GM19025 (cell line): ENCODE measurements at regions not wholly inside any gene's neighbourhood (a gene's known extent, or its start where the extent isn't known, plus 50 kb on each side); places are given as distances from the start of the nearest gene placed in this dataset.
"Not testable (repeated sequence)": the region's sequence is repeated elsewhere in the genome, so short reads cannot be mapped to it uniquely, and the experiment has no call there.

ENCODE experiments used
- ATAC-seq: cut with Tn5 transposase; IDR thresholded peaks from one replicate; pipeline ENCODE4 v1.9.1; 2021; ENCODE audit warnings: mild to moderate bottlenecking, low read depth, moderate library complexity; ENCODE audit not compliant: unreplicated experiment

GRCh38 chr5:167096816-167097215, 1194.6 kb upstream of the WWC1 start:
- no peak for ATAC-seq

- ATAC-seq, result no peak
These were observed 1187.1 kb upstream of the WWC1 start for GRCh38 chr5:167104351-167104750.

GRCh38 chr5:167105941-167106340, 1185.5 kb upstream of the WWC1 start:
- no peak for ATAC-seq

- no peak for ATAC-seq
These were observed 1183.8 kb upstream of the WWC1 start for GRCh38 chr5:167107684-167108083.

GRCh38 chr5:167108266-167108665, 1183.2 kb upstream of the WWC1 start:
- not testable (repeated sequence) for ATAC-seq

GRCh38 chr5:167112556-167112955, 1178.9 kb upstream of the WWC1 start:
- ATAC-seq, result no peak

GRCh38 chr5:167122267-167122666, 1169.2 kb upstream of the WWC1 start:
- no peak for ATAC-seq

- no peak for ATAC-seq
These were observed 1168.3 kb upstream of the WWC1 start for GRCh38 chr5:167123126-167123525.

- ATAC-seq, result no peak
These were observed 1162.9 kb upstream of the WWC1 start for GRCh38 chr5:167128581-167128980.

- no peak for ATAC-seq
These were observed 1150.7 kb upstream of the WWC1 start for GRCh38 chr5:167140548-167141291.

- ATAC-seq, result no peak
These were observed 1147.7 kb upstream of the WWC1 start for GRCh38 chr5:167143716-167144115.

- no peak for ATAC-seq
These were observed 1145.6 kb upstream of the WWC1 start for GRCh38 chr5:167145841-167146240.

GRCh38 chr5:167147879-167148278, 1143.6 kb upstream of the WWC1 start:
- no peak for ATAC-seq

- ATAC-seq, result no peak
These were observed 1140.8 kb upstream of the WWC1 start for GRCh38 chr5:167150661-167151060.

GRCh38 chr5:167152561-167152960, 1138.9 kb upstream of the WWC1 start:
- no peak for ATAC-seq

GRCh38 chr5:167155387-167156005, 1135.9 kb upstream of the WWC1 start:
- ATAC-seq, result no peak

GRCh38 chr5:167156446-167156845, 1135.0 kb upstream of the WWC1 start:
- ATAC-seq, result no peak

GRCh38 chr5:167158588-167158987, 1132.9 kb upstream of the WWC1 start:
- ATAC-seq, result no peak

- no peak for ATAC-seq
These were observed 1131.1 kb upstream of the WWC1 start for GRCh38 chr5:167160388-167160787.

- no peak for ATAC-seq
These were observed 1124.7 kb upstream of the WWC1 start for GRCh38 chr5:167166696-167167095.

- ATAC-seq, result no peak
These were observed 1124.2 kb upstream of the WWC1 start for GRCh38 chr5:167167191-167167795.

- ATAC-seq, result no peak
These were observed 1122.5 kb upstream of the WWC1 start for GRCh38 chr5:167168971-167169370.
